D341Med (cell line): ENCODE measurements at regions not wholly inside any gene's neighbourhood (a gene's known extent, or its start where the extent isn't known, plus 50 kb on each side); places are given as distances from the start of the nearest gene placed in this dataset.
"Not testable (repeated sequence)": the region's sequence is repeated elsewhere in the genome, so short reads cannot be mapped to it uniquely, and the experiment has no call there.

Source experiments
- DNase-seq: peaks from one replicate; pipeline ENCODE4 v3.0.0; 2012; ENCODE audit warnings: low spot score

GRCh38 chr11:92168936-92169335 is 55.7 kb upstream of the FAT3 start:
- no peak for DNase-seq

- DNase-seq: no peak
These were observed 57.0 kb upstream of the FAT3 start for GRCh38 chr11:92167571-92167970.

- no peak for DNase-seq
These were observed 58.3 kb upstream of the FAT3 start for GRCh38 chr11:92166335-92166734.

- DNase-seq: no peak
These were observed 60.7 kb upstream of the FAT3 start for GRCh38 chr11:92163879-92164278.

GRCh38 chr11:92162776-92163175 is 61.8 kb upstream of the FAT3 start:
- DNase-seq: no peak

- no peak for DNase-seq
These were observed 64.7 kb upstream of the FAT3 start for GRCh38 chr11:92159931-92160330.

- DNase-seq: not testable (repeated sequence)
These were observed 67.2 kb upstream of the FAT3 start for GRCh38 chr11:92157390-92157789.

GRCh38 chr11:92154611-92155010 is 70.0 kb upstream of the FAT3 start:
- DNase-seq: no peak

GRCh38 chr11:92154110-92154509 is 70.5 kb upstream of the FAT3 start:
- DNase-seq: no peak

- no peak for DNase-seq
These were observed 71.1 kb upstream of the FAT3 start for GRCh38 chr11:92153542-92153941.

GRCh38 chr11:92152245-92152644 is 72.4 kb upstream of the FAT3 start:
- peak; percentile 24 for DNase-seq

- DNase-seq: no peak
These were observed 74.6 kb upstream of the FAT3 start for GRCh38 chr11:92149996-92150395.

GRCh38 chr11:92141725-92142124 is 82.9 kb upstream of the FAT3 start:
- DNase-seq: no peak

GRCh38 chr11:92141159-92141558 is 83.5 kb upstream of the FAT3 start:
- DNase-seq: no peak

- no peak for DNase-seq
These were observed 84.6 kb upstream of the FAT3 start for GRCh38 chr11:92140021-92140420.

- no peak for DNase-seq
These were observed 86.3 kb upstream of the FAT3 start for GRCh38 chr11:92138296-92138695.

GRCh38 chr11:92137747-92138146 is 86.9 kb upstream of the FAT3 start:
- DNase-seq: no peak

- DNase-seq: no peak
These were observed 87.8 kb upstream of the FAT3 start for GRCh38 chr11:92136797-92137196.

- DNase-seq: no peak
These were observed 93.2 kb upstream of the FAT3 start for GRCh38 chr11:92131289-92131865.

- no peak for DNase-seq
These were observed 94.2 kb upstream of the FAT3 start for GRCh38 chr11:92130421-92130831.

GRCh38 chr11:92129811-92130210 is 94.8 kb upstream of the FAT3 start:
- DNase-seq: no peak

- DNase-seq: no peak
These were observed 96.6 kb upstream of the FAT3 start for GRCh38 chr11:92128026-92128425.

- no peak for DNase-seq
These were observed 99.3 kb upstream of the FAT3 start for GRCh38 chr11:92125321-92125720.

- DNase-seq: no peak
These were observed 101.1 kb upstream of the FAT3 start for GRCh38 chr11:92123540-92123939.

GRCh38 chr11:92122561-92122960 is 102.1 kb upstream of the FAT3 start:
- DNase-seq: no peak
